Body of pancreas (tissue), 4 donors: ENCODE measurements at regions not wholly inside any gene's neighbourhood (a gene's known extent, or its start where the extent isn't known, plus 50 kb on each side); places are given as distances from the start of the nearest gene placed in this dataset.

ENCODE experiments used
- POLR2A ChIP-seq, 3 donors: fragments of 450-650 bp; IDR thresholded peaks; one replicate each; pipeline ENCODE4 v1.6.1; 2016; ENCODE audit warnings: antibody characterized with exemption in 3 of 3, mild to moderate bottlenecking in 2 of 3
- TF ChIP-seq, protein P1 (sequence below), 7 experiments: fragments of 450-650 bp in 4 of 7; fragments of 200-600 bp in 3 of 7; sonication (generic) in 3 of 7; IDR thresholded peaks; one replicate each; pipeline ENCODE4 v1.5.1; 2016 to 2019; ENCODE audit warnings: antibody characterized with exemption in 7 of 7

- no peak for TF ChIP-seq POLR2A (IDR thresholded peaks at IDR 0.05)
- TF ChIP-seq, protein P1, sequence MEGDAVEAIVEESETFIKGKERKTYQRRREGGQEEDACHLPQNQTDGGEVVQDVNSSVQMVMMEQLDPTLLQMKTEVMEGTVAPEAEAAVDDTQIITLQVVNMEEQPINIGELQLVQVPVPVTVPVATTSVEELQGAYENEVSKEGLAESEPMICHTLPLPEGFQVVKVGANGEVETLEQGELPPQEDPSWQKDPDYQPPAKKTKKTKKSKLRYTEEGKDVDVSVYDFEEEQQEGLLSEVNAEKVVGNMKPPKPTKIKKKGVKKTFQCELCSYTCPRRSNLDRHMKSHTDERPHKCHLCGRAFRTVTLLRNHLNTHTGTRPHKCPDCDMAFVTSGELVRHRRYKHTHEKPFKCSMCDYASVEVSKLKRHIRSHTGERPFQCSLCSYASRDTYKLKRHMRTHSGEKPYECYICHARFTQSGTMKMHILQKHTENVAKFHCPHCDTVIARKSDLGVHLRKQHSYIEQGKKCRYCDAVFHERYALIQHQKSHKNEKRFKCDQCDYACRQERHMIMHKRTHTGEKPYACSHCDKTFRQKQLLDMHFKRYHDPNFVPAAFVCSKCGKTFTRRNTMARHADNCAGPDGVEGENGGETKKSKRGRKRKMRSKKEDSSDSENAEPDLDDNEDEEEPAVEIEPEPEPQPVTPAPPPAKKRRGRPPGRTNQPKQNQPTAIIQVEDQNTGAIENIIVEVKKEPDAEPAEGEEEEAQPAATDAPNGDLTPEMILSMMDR (IDR thresholded peaks at IDR 0.05): no peak
Observed at GRCh38 chr10:43945094-43945730, 296.5 kb upstream of the ZNF32 start.
